ENCODE measurements at regions not wholly inside any gene's neighbourhood (a gene's known extent, or its start where the extent isn't known, plus 50 kb on each side); places are given as distances from the start of the nearest gene placed in this dataset.

DNA sequence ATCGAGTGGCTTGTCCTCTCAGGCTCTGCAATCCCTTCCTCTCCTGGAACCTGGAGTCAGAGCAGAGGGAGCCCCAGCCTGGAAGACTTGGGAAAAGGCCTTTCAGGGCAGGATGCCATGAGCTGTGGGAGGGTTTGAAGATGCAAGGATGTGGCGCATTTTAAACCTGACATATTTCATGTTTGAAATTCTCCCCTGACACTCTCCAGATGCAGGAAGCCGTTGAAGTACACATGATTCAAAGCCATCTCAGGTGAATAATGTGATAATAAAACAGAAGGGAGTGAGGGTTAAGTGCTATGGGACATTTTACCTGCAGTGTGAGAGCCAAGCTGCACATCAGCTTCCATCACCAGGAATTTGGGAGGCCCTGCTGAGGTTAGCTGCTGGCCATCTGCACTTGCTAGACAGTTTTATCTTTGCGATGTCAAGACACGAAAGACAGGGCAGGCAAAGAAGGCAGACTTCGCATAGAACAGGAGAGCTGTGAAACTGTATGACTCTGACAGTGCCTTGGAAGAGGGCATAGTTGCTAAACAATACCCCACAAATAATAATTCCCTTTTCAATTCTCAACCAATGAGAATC, 159.1 kb upstream of the GDF10 start:
- H3K9me3 ChIP-seq = no peaks in the 10 kb centered on the region
- no peak overlapping the region for H3K27ac ChIP-seq
- H3K36me3 ChIP-seq = no peaks in the 10 kb centered on the region
- no peaks in the 10 kb centered on the region for H3K27me3 ChIP-seq
- intact Hi-C loops (cut with DNase I; ENCODE audit: low total_unique reads) = no loop called here
- TF ChIP-seq, protein P1, sequence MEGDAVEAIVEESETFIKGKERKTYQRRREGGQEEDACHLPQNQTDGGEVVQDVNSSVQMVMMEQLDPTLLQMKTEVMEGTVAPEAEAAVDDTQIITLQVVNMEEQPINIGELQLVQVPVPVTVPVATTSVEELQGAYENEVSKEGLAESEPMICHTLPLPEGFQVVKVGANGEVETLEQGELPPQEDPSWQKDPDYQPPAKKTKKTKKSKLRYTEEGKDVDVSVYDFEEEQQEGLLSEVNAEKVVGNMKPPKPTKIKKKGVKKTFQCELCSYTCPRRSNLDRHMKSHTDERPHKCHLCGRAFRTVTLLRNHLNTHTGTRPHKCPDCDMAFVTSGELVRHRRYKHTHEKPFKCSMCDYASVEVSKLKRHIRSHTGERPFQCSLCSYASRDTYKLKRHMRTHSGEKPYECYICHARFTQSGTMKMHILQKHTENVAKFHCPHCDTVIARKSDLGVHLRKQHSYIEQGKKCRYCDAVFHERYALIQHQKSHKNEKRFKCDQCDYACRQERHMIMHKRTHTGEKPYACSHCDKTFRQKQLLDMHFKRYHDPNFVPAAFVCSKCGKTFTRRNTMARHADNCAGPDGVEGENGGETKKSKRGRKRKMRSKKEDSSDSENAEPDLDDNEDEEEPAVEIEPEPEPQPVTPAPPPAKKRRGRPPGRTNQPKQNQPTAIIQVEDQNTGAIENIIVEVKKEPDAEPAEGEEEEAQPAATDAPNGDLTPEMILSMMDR (IDR thresholded peaks at IDR 0.05) = no peak
- no peak for TF ChIP-seq POLR2A (IDR thresholded peaks at IDR 0.05)
- no peak overlapping the region for H3K4me3 ChIP-seq
- no peaks in the 10 kb centered on the region for H3K4me1 ChIP-seq
- DNase-seq = peak; percentile 35 to 76

DNA sequence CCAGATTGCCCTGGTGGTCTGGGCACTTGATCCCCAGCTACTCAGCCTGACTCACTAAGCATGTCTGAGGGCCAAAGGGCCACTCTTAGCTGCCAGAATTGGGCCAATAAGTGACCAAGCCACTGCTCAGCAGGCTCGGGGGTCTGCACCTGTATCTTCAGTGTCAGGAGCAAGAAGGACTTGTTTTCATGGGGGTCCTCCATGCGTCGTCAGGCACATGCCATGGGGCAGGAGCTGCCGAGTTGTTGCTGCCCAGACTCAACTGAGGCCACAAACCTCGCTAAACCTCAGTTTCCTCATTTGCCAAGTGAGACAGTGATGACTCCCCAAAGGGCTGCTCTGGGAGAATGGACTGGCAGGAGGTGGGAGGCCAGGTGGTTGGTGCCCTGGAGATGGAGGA, 158.6 kb upstream of the GDF10 start:
- Histone ChIP-seq H3K36me3 (no peaks in the 10 kb centered on the region), H3K9me3 (no peaks in the 10 kb centered on the region), H3K4me1 (no peaks in the 10 kb centered on the region), H3K4me3 (no peak overlapping the region), H3K27ac (no peak overlapping the region), H3K27me3 (no peaks in the 10 kb centered on the region)
- intact Hi-C loops (cut with DNase I; ENCODE audit: low total_unique reads) = no loop called here
- DNase-seq = no peak
- TF ChIP-seq POLR2A (IDR thresholded peaks at IDR 0.05) = no peak
- TF ChIP-seq, protein P1 (IDR thresholded peaks at IDR 0.05) = no peak

DNA sequence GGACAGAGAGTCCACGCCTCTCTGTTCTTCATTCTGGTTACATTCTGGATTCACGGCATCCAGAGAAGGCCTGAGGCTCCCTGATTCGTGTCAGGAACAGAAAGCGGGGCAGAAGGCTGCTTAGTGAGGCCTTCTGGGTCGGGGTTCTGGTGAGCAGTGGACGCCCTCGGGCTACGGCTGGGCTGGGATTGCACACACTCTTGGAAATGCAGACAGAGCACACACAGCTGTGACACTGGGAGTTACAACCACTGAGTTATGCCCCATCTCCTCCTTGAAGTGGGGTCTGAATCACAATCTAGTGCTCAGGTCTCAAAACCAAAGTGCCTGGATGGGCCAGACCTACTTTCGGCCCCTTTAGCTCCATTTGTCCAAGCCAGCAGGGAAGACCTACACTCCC, 156.9 kb upstream of the GDF10 start:
- intact Hi-C loops (cut with DNase I; ENCODE audit: low total_unique reads) = no loop called here
- no peaks in the 10 kb centered on the region for H3K9me3 ChIP-seq
- no peak overlapping the region for H3K4me3 ChIP-seq
- H3K27ac ChIP-seq = no peak overlapping the region
- H3K36me3 ChIP-seq = no peaks in the 10 kb centered on the region
- no peaks in the 10 kb centered on the region for H3K4me1 ChIP-seq
- no peaks in the 10 kb centered on the region for H3K27me3 ChIP-seq
- no peak for TF ChIP-seq POLR2A (IDR thresholded peaks at IDR 0.05)
- TF ChIP-seq, protein P1 (IDR thresholded peaks at IDR 0.05) = no peak
- DNase-seq = no peak

DNA sequence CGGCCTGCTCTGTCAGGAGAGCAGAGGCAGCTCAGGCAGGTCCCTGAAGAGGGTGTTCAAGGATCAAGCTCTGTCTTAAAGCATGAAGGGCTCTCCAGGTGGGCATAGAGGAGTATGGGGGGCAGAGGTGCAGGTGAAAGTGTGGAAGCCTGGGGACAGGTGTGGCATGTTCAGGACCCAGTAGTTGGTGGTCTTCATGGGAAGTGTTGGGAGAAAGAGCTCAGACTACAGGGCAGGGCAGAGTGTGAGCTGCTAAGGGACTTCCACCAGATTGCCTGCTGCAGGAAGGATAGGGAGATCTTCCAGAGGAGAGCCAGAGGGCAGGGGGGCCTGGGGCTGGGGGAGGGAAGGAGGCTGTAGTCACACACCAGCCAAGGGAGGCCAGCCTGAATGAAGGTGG, 156.5 kb upstream of the GDF10 start:
- intact Hi-C loops (cut with DNase I; ENCODE audit: low total_unique reads) = no loop called here
- Histone ChIP-seq H3K4me1 (no peaks in the 10 kb centered on the region), H3K36me3 (no peaks in the 10 kb centered on the region), H3K27me3 (no peaks in the 10 kb centered on the region), H3K27ac (no peak overlapping the region), H3K4me3 (no peak overlapping the region), H3K9me3 (no peaks in the 10 kb centered on the region)
- no peak for DNase-seq
- no peak for TF ChIP-seq POLR2A (IDR thresholded peaks at IDR 0.05)
- TF ChIP-seq, protein P1 (IDR thresholded peaks at IDR 0.05) = no peak

DNA sequence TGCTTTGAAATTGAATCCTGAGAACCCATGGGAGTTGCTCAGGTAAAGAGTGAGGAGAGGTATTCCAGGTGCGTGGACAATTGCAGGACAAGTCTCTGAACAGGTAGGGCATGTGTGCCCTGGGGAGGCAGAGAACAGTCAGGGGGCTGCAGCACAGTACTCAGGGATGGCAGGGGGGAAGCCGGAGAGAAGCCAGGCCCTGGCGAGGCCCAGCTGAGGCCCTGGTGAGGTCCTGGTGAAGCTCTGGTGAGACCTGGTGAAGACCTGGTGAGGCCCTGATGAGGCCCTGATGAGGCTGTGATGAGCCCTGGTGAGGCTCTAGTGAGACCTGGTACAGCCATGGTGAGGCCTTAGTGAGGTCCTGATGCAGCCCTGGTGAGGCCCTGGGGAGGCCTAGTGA, 155.5 kb upstream of the GDF10 start:
- Histone ChIP-seq H3K27me3 (no peaks in the 10 kb centered on the region), H3K27ac (no peak overlapping the region), H3K4me1 (no peaks in the 10 kb centered on the region), H3K4me3 (no peak overlapping the region), H3K36me3 (no peaks in the 10 kb centered on the region), H3K9me3 (no peaks in the 10 kb centered on the region)
- intact Hi-C loops (cut with DNase I; ENCODE audit: low total_unique reads) = no loop called here
- TF ChIP-seq, protein P1 (IDR thresholded peaks at IDR 0.05) = no peak
- no peak for TF ChIP-seq POLR2A (IDR thresholded peaks at IDR 0.05)
- DNase-seq = no peak
